ENCODE measurements at regions not wholly inside any gene's neighbourhood (a gene's known extent, or its start where the extent isn't known, plus 50 kb on each side); places are given as distances from the start of the nearest gene placed in this dataset.

DNA sequence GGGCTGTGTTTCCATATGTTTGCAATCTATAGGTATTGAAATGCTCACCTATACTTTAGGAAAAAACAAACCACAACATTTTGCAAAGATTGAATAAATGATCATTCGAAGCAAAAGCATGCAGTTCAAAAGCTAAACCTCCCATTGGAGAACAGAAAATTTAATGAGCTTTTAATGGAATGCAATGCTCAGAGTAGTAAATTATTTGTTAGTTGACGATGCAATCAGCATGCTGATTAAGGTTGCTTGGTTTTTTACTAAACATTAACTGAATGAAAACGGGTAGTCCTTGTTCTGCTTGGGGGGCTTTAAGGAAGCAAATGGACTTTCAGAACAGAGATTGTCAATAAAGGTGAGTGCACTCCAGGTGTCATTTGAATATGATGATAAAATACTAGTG is 123.3 kb upstream of the TMEM161B start:
- H3K4me3 ChIP-seq: no peak overlapping the region
- TF ChIP-seq, protein P1, sequence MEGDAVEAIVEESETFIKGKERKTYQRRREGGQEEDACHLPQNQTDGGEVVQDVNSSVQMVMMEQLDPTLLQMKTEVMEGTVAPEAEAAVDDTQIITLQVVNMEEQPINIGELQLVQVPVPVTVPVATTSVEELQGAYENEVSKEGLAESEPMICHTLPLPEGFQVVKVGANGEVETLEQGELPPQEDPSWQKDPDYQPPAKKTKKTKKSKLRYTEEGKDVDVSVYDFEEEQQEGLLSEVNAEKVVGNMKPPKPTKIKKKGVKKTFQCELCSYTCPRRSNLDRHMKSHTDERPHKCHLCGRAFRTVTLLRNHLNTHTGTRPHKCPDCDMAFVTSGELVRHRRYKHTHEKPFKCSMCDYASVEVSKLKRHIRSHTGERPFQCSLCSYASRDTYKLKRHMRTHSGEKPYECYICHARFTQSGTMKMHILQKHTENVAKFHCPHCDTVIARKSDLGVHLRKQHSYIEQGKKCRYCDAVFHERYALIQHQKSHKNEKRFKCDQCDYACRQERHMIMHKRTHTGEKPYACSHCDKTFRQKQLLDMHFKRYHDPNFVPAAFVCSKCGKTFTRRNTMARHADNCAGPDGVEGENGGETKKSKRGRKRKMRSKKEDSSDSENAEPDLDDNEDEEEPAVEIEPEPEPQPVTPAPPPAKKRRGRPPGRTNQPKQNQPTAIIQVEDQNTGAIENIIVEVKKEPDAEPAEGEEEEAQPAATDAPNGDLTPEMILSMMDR (IDR thresholded peaks at IDR 0.05): no peak
- TF ChIP-seq EP300 (IDR thresholded peaks at IDR 0.05; ENCODE audit: low read depth) (no peak), POLR2A (IDR thresholded peaks at IDR 0.05) (no peak), POLR2AphosphoS5 (IDR thresholded peaks at IDR 0.05) (no peak)
- no peaks in the 10 kb centered on the region for H3K27me3 ChIP-seq
- H3K9me3 ChIP-seq: no peaks in the 10 kb centered on the region
- intact Hi-C loops (cut with DNase I; ENCODE audit: low total_unique reads): no loop called here
- in situ Hi-C loops (cut with MboI; ENCODE audit: low pct_ligation_motif_present in 1 of 4, low pct_unique_long_range_greater_than_20kb in 1 of 4, low sequenced_read_pairs in 3 of 4): no loop called here
- no peak for DNase-seq
- H3K36me3 ChIP-seq: no peaks in the 10 kb centered on the region
- H3K27ac ChIP-seq: no peak overlapping the region
- H3K4me1 ChIP-seq: no peaks in the 10 kb centered on the region
- 53 to 58% methylated on average over 3 of the region's 3 CpGs for WGBS, 2 donors (ENCODE audit: low coverage in 1 of 2)

DNA sequence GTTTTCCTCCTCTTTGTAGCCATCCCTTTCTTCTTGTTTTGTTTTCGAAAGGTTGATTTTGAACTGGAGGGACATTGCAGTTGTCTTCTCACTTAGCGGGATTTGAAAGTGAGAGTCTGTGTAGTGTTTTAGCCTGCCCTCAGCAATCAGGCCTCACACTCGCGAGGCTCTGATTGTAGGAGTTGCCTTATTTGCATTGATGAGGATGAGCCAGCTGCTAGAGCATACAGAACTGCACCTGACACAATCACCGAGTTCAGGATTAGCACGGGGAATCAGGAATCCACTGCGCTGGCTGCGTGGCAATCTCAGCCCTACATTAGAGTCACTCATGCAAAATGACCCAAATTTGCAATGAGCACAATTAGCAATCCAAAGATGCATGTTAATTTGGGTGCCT is 122.5 kb upstream of the TMEM161B start:
- H3K9me3 ChIP-seq: no peaks in the 10 kb centered on the region
- H3K36me3 ChIP-seq: no peaks in the 10 kb centered on the region
- H3K4me1 ChIP-seq: no peaks in the 10 kb centered on the region
- DNase-seq: no peak
- no peak overlapping the region for H3K27ac ChIP-seq
- no peaks in the 10 kb centered on the region for H3K27me3 ChIP-seq
- in situ Hi-C loops (cut with MboI; ENCODE audit: low pct_ligation_motif_present in 1 of 4, low pct_unique_long_range_greater_than_20kb in 1 of 4, low sequenced_read_pairs in 3 of 4): no loop called here
- TF ChIP-seq POLR2AphosphoS5 (IDR thresholded peaks at IDR 0.05) (no peak), POLR2A (IDR thresholded peaks at IDR 0.05) (no peak), EP300 (IDR thresholded peaks at IDR 0.05; ENCODE audit: low read depth) (no peak)
- TF ChIP-seq, protein P1 (IDR thresholded peaks at IDR 0.05): no peak
- intact Hi-C loops (cut with DNase I; ENCODE audit: low total_unique reads): no loop called here
- no peak overlapping the region for H3K4me3 ChIP-seq
- WGBS, 2 donors (ENCODE audit: low coverage in 1 of 2): 90 to 92% methylated on average over 2 to 8 of the region's 8 CpGs

DNA sequence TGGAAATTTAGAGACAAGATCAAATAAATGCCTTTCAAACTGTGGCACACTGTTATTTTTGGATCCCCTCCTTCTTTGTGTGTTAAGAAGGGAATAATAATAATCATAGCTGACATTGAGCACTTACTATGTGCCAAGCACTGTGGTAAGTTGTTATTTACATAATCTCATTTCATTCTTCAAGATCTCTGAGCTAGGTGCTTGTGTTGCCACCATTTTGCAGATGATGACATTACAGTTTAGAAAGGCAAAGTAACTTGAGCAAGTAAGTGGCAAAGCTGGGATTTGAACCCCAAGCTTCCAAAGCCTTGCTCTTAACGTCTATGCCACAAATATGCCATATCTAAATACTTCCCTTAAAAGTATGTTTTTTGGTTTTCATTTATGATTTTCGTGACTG is 121.8 kb upstream of the TMEM161B start:
- no peaks in the 10 kb centered on the region for H3K36me3 ChIP-seq
- intact Hi-C loops (cut with DNase I; ENCODE audit: low total_unique reads) (no loop called here), in situ Hi-C loops (cut with MboI; ENCODE audit: low pct_ligation_motif_present in 1 of 4, low pct_unique_long_range_greater_than_20kb in 1 of 4, low sequenced_read_pairs in 3 of 4) (no loop called here)
- H3K4me3 ChIP-seq: no peak overlapping the region
- DNase-seq: no peak
- H3K27me3 ChIP-seq: no peaks in the 10 kb centered on the region
- whole genome bisulfite sequencing, 2 donors (ENCODE audit: low coverage in 1 of 2): 69 to 75% methylated on average over 2 of the region's 2 CpGs
- TF ChIP-seq POLR2AphosphoS5 (IDR thresholded peaks at IDR 0.05): no peak
- no peak for TF ChIP-seq EP300 (IDR thresholded peaks at IDR 0.05; ENCODE audit: low read depth)
- TF ChIP-seq POLR2A (IDR thresholded peaks at IDR 0.05): no peak
- TF ChIP-seq, protein P1 (IDR thresholded peaks at IDR 0.05): no peak
- no peaks in the 10 kb centered on the region for H3K9me3 ChIP-seq
- H3K27ac ChIP-seq: no peak overlapping the region
- H3K4me1 ChIP-seq: no peaks in the 10 kb centered on the region

DNA sequence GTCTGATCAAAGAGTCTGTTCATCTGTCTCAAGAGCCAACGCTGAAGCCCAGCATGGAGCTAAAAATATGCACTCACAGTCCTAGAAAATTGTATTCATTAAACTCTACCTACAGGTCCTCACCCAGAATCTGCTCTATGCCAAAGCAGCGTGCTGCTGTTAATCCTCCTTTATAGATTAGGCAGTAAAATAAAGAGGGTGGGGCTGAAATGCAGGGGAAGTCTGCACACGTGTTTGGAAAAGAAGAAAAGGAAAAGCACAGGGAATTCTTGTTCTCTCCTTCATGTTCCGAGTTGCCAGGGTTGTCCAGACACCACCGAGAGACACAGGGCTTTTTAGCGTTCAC is 121.4 kb upstream of the TMEM161B start:
- in situ Hi-C loops (cut with MboI; ENCODE audit: low pct_ligation_motif_present in 1 of 4, low pct_unique_long_range_greater_than_20kb in 1 of 4, low sequenced_read_pairs in 3 of 4) (no loop called here), intact Hi-C loops (cut with DNase I; ENCODE audit: low total_unique reads) (no loop called here)
- H3K4me1 ChIP-seq: no peaks in the 10 kb centered on the region
- 37 to 43% methylated on average over 5 to 6 of the region's 6 CpGs for WGBS, 2 donors (ENCODE audit: low coverage in 1 of 2)
- no peaks in the 10 kb centered on the region for H3K9me3 ChIP-seq
- DNase-seq: no peak
- H3K4me3 ChIP-seq: no peak overlapping the region
- no peak overlapping the region for H3K27ac ChIP-seq
- TF ChIP-seq POLR2AphosphoS5 (IDR thresholded peaks at IDR 0.05): no peak
- no peak for TF ChIP-seq POLR2A (IDR thresholded peaks at IDR 0.05)
- H3K27me3 ChIP-seq: no peaks in the 10 kb centered on the region
- no peaks in the 10 kb centered on the region for H3K36me3 ChIP-seq

DNA sequence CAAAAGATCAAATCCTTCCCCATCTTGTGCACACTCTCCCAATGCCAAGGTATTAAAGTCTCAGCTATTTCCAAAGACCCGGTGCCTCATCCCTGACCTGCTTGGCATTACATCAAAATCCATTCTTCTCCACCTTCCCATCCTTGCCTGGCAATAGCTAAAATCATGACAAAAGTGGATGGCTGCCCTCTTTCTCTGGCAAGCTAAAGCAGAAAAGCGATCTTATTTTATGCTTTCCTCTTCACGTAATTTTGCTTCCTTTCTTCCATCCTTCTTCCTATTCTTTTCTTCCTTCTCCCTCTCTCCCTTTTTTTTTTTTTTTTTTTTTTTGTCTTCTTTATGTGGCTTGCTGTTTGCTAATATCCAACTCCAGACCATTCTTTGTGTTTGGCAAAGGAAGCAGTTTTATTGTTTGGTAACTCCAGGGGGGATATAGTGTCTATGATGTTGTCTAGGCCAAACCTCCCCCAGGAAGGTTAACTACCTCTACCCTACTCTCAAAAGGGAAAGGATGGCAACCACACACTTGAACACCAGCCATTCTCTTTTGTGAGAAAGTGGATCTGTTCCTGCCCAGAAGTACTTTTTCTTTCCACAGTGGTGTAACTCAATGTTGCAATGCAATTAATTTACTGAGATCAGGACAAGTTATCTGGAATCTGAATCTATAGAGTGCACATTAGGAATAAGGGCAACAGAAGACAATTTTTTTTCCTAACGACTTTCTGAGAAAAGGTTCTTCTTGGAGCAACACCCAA is 120.9 kb upstream of the TMEM161B start:
- Histone ChIP-seq H3K27ac (no peak overlapping the region), H3K9me3 (no peaks in the 10 kb centered on the region), H3K27me3 (no peaks in the 10 kb centered on the region), H3K36me3 (no peaks in the 10 kb centered on the region), H3K4me3 (no peak overlapping the region), H3K4me1 (no peaks in the 10 kb centered on the region)
- TF ChIP-seq POLR2AphosphoS5 (IDR thresholded peaks at IDR 0.05) (no peak), POLR2A (IDR thresholded peaks at IDR 0.05) (no peak), EP300 (IDR thresholded peaks at IDR 0.05; ENCODE audit: low read depth) (no peak)
- TF ChIP-seq, protein P1 (IDR thresholded peaks at IDR 0.05): no peak
- DNase-seq: no peak
- 79 to 88% methylated on average over 4 of the region's 4 CpGs for WGBS, 2 donors (ENCODE audit: low coverage in 1 of 2)
- in situ Hi-C loops (cut with MboI; ENCODE audit: low pct_ligation_motif_present in 1 of 4, low pct_unique_long_range_greater_than_20kb in 1 of 4, low sequenced_read_pairs in 3 of 4) (no loop called here), intact Hi-C loops (cut with DNase I; ENCODE audit: low total_unique reads) (no loop called here)

Data from transverse colon (tissue), 4 donors.